Left ventricle myocardium inferior (tissue), 1 donor: ENCODE measurements at regions not wholly inside any gene's neighbourhood (a gene's known extent, or its start where the extent isn't known, plus 50 kb on each side); places are given as distances from the start of the nearest gene placed in this dataset.

Experiments used
- DNase-seq: peaks from one replicate; pipeline ENCODE4 v3.0.0-alpha.2; 2020
- H3K27ac ChIP-seq: fragments of 200-600 bp; replicated peaks from 2 replicates; pipeline ENCODE4 v1.8.0; 2021
- H3K27me3 ChIP-seq: fragments of 200-600 bp; 2 replicates; pipeline ENCODE4 v1.8.0; 2021; ENCODE audit warnings: low read depth
- H3K36me3 ChIP-seq: fragments of 200-600 bp; 2 replicates; pipeline ENCODE4 v1.8.0; 2021
- H3K4me1 ChIP-seq: fragments of 200-600 bp; 2 replicates; pipeline ENCODE4 v1.8.0; 2021
- H3K4me3 ChIP-seq: fragments of 200-600 bp; 2 replicates; pipeline ENCODE4 v1.8.0; 2021; ENCODE audit warnings: mild to moderate bottlenecking, moderate library complexity
- H3K9me3 ChIP-seq: fragments of 200-600 bp; replicated peaks from 2 replicates; pipeline ENCODE4 v1.8.0; 2021
- intact Hi-C: fragments of 100-400 bp; cut with micrococcal nuclease; formaldehyde crosslinking; loops from one replicate; pipeline ENCODE4 v1.11.0; 2022
- TF ChIP-seq, protein P1 (sequence below): fragments of 200-600 bp; IDR thresholded peaks from 2 replicates; pipeline ENCODE4 v1.8.0; 2021; ENCODE audit warnings: antibody characterized with exemption, mild to moderate bottlenecking, borderline replicate concordance
- donor health status: DM: no; HTN: yes; CAD: no; lungs with severe emphysema.

DNA sequence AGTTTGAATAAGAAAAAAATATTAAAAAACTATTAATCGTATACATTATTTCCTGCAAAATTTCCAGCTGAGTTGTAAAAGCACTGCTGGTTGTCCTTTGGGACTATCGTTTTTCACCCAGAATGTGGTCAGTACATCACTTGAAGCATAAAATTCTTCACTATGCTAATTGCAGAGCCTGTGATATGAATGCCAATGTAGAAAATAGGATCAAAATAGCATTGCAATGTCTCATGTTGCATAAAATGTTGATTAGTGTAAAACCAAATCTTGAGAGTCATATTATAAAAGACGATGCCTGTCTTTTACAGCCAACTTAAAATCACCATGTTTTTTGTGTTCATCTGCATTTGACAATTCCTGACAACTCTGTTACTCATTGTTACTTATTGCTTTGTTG lies 207.7 kb downstream of the MMUT start:
- H3K9me3 ChIP-seq: no peaks in the 10 kb centered on the region
- H3K36me3 ChIP-seq: no peaks in the 10 kb centered on the region
- TF ChIP-seq, protein P1, sequence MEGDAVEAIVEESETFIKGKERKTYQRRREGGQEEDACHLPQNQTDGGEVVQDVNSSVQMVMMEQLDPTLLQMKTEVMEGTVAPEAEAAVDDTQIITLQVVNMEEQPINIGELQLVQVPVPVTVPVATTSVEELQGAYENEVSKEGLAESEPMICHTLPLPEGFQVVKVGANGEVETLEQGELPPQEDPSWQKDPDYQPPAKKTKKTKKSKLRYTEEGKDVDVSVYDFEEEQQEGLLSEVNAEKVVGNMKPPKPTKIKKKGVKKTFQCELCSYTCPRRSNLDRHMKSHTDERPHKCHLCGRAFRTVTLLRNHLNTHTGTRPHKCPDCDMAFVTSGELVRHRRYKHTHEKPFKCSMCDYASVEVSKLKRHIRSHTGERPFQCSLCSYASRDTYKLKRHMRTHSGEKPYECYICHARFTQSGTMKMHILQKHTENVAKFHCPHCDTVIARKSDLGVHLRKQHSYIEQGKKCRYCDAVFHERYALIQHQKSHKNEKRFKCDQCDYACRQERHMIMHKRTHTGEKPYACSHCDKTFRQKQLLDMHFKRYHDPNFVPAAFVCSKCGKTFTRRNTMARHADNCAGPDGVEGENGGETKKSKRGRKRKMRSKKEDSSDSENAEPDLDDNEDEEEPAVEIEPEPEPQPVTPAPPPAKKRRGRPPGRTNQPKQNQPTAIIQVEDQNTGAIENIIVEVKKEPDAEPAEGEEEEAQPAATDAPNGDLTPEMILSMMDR: no peak
- intact Hi-C loops: no loop called here
- H3K27me3 ChIP-seq: no peaks in the 10 kb centered on the region
- no peak for DNase-seq
- H3K27ac ChIP-seq: no peak overlapping the region
- H3K4me1 ChIP-seq: no peaks in the 10 kb centered on the region
- no peak overlapping the region for H3K4me3 ChIP-seq

GRCh38 chr6:49252901-49253300 lies 210.2 kb downstream of the MMUT start:
- Histone ChIP-seq H3K27ac (no peak overlapping the region), H3K27me3 (no peaks in the 10 kb centered on the region), H3K4me1 (no peaks in the 10 kb centered on the region), H3K4me3 (no peak overlapping the region), H3K9me3 (peaks cover 4% of the 10 kb centered on the region), H3K36me3 (no peaks in the 10 kb centered on the region)
- no peak for DNase-seq
- intact Hi-C loops: no loop called here
- TF ChIP-seq, protein P1: no peak

DNA sequence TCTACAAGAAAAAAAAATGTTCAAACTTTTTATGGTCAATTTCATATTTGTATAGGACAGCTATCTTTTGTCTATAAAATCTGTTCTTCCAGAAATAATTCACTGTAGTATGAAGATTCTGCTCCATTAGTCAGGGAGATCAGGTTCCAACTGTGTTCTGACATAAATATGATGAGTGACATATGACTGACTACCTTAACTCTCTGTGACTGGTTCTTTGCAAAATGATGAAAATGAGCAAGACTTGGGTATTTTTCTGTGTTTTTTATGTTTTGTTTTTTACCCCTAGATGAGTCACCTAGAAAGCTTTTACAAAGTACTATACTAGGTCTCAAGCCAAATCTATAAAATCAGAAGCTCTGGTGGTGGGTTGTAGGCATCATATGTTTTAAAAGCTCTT lies 229.6 kb downstream of the MMUT start:
- DNase-seq: no peak
- no peak overlapping the region for H3K27ac ChIP-seq
- no peaks in the 10 kb centered on the region for H3K27me3 ChIP-seq
- no peaks in the 10 kb centered on the region for H3K4me1 ChIP-seq
- intact Hi-C loops: no loop called here
- peaks cover 40% of the 10 kb centered on the region for H3K9me3 ChIP-seq
- TF ChIP-seq, protein P1: no peak
- H3K4me3 ChIP-seq: no peak overlapping the region
- H3K36me3 ChIP-seq: no peaks in the 10 kb centered on the region

DNA sequence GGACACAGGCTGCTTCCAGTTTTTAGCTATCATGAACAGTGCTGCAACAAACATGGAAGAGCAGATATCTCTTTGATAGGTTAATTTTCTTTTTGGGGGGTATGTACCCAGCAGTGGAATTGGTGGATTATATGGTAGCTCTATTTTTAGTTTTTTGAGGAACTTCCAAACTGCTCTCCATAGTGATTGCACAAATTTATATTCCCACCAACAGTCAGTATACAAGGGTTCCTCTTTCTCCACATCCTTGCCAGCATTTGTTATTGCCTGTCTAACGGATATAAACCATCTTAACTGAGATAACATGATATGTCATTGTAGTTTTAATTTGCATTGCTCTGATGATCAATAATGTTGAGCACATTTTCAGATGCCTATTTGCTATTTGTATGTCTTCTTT lies 237.6 kb downstream of the MMUT start:
- no peak for DNase-seq
- H3K4me1 ChIP-seq: no peaks in the 10 kb centered on the region
- H3K27me3 ChIP-seq: no peaks in the 10 kb centered on the region
- TF ChIP-seq, protein P1: no peak
- H3K9me3 ChIP-seq: peaks cover 58% of the 10 kb centered on the region
- intact Hi-C loops: no loop called here
- no peak overlapping the region for H3K4me3 ChIP-seq
- H3K27ac ChIP-seq: no peak overlapping the region
- H3K36me3 ChIP-seq: no peaks in the 10 kb centered on the region

- H3K27me3 ChIP-seq: no peaks in the 10 kb centered on the region
- intact Hi-C loops: no loop called here
- H3K36me3 ChIP-seq: no peaks in the 10 kb centered on the region
- no peak overlapping the region for H3K27ac ChIP-seq
- TF ChIP-seq, protein P1: no peak
- peaks cover 40% of the 10 kb centered on the region for H3K9me3 ChIP-seq
- no peaks in the 10 kb centered on the region for H3K4me1 ChIP-seq
- DNase-seq: no peak
- H3K4me3 ChIP-seq: no peak overlapping the region
These were observed 242.8 kb downstream of the MMUT start for GRCh38 chr6:49220293-49220692.

DNA sequence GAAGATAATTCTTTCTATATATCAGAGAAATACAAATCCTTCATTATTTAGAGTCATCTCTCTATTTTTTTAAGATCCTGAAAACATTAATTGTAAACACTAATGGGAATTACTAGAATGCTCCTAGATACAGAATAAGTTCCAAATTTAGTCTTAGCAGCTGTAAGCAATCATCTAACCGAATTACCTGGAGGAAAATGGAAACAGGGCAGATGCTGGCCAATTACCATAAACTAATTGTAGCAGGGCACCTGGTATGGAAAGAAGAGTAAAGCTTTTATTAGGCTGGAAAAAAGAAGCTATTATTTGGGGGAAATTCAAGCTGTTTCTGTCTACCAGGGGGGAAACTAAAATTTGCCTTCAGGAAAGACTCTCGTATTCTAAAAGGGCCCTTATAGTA lies 257.5 kb downstream of the MMUT start:
- Histone ChIP-seq H3K36me3 (no peaks in the 10 kb centered on the region), H3K27me3 (no peaks in the 10 kb centered on the region), H3K4me3 (no peak overlapping the region), H3K9me3 (peaks cover 16% of the 10 kb centered on the region), H3K4me1 (no peaks in the 10 kb centered on the region), H3K27ac (no peak overlapping the region)
- TF ChIP-seq, protein P1: no peak
- DNase-seq: no peak
- intact Hi-C loops: no loop called here
